ENCODE measurements at regions not wholly inside any gene's neighbourhood (a gene's known extent, or its start where the extent isn't known, plus 50 kb on each side); places are given as distances from the start of the nearest gene placed in this dataset.
"Not testable (repeated sequence)": the region's sequence is repeated elsewhere in the genome, so short reads cannot be mapped to it uniquely, and the experiment has no call there.

- DNase-seq, result no peak
Measured at GRCh38 chr22:44574640-44575380, 76.8 kb upstream of the RTL6 start.

GRCh38 chr22:44574057-44574639, 76.1 kb upstream of the RTL6 start:
- no peak for DNase-seq

- DNase-seq, result no peak
Measured at GRCh38 chr22:44573451-44573850, 75.4 kb upstream of the RTL6 start.

- no peak for DNase-seq
Measured at GRCh38 chr22:44572414-44573207, 74.6 kb upstream of the RTL6 start.

GRCh38 chr22:44571566-44572413, 73.8 kb upstream of the RTL6 start:
- DNase-seq, result no peak

- DNase-seq, result no peak
Measured at GRCh38 chr22:44570476-44571445, 72.7 kb upstream of the RTL6 start.

GRCh38 chr22:44569561-44569991, 71.5 kb upstream of the RTL6 start:
- DNase-seq, result no peak

- peak; percentile 44 for DNase-seq
Measured at GRCh38 chr22:44567846-44568493, 69.9 kb upstream of the RTL6 start.

GRCh38 chr22:44567378-44567841, 69.4 kb upstream of the RTL6 start:
- DNase-seq, result not testable (repeated sequence)

GRCh38 chr22:44566911-44567310, 68.9 kb upstream of the RTL6 start:
- DNase-seq, result no peak

- DNase-seq, result not testable (repeated sequence)
Measured at GRCh38 chr22:44562651-44563050, 64.6 kb upstream of the RTL6 start.

- DNase-seq, result no peak
Measured at GRCh38 chr22:44561139-44561840, 63.3 kb upstream of the RTL6 start.

- DNase-seq, result not testable (repeated sequence)
Measured at GRCh38 chr22:44558671-44559070, 60.6 kb upstream of the RTL6 start.

GRCh38 chr22:44557872-44558271, 59.8 kb upstream of the RTL6 start:
- DNase-seq, result not testable (repeated sequence)

GRCh38 chr22:44557064-44557748, 59.2 kb upstream of the RTL6 start:
- no peak for DNase-seq

GRCh38 chr22:44555597-44555996, 57.6 kb upstream of the RTL6 start:
- DNase-seq, result no peak

GRCh38 chr22:44555046-44555445, 57.0 kb upstream of the RTL6 start:
- no peak for DNase-seq

GRCh38 chr22:44554411-44554810, 56.4 kb upstream of the RTL6 start:
- no peak for DNase-seq

- DNase-seq, result peak; percentile 72
Measured at GRCh38 chr22:44550711-44551491, 52.9 kb upstream of the RTL6 start.
